Fibroblast of pulmonary artery (primary cell): ENCODE measurements at regions not wholly inside any gene's neighbourhood (a gene's known extent, or its start where the extent isn't known, plus 50 kb on each side); places are given as distances from the start of the nearest gene placed in this dataset.

Source experiments
- DNase-seq: peaks from one replicate; pipeline ENCODE4 v3.0.0-alpha.2; 2010; ENCODE audit warnings: low read depth
- H3K4me3 ChIP-seq: replicated peaks from 2 replicates; pipeline ENCODE4 v1.5.1; 2011; ENCODE audit warnings: low read depth, mild to moderate bottlenecking, control low read depth, low read length, moderate library complexity
- TF ChIP-seq, protein P1 (sequence below): IDR thresholded peaks from 2 replicates; pipeline ENCODE4 v1.5.1; 2011; ENCODE audit warnings: mild to moderate bottlenecking, control low read depth, low read length, inconsistent platforms; ENCODE audit errors: missing control alignments

DNA sequence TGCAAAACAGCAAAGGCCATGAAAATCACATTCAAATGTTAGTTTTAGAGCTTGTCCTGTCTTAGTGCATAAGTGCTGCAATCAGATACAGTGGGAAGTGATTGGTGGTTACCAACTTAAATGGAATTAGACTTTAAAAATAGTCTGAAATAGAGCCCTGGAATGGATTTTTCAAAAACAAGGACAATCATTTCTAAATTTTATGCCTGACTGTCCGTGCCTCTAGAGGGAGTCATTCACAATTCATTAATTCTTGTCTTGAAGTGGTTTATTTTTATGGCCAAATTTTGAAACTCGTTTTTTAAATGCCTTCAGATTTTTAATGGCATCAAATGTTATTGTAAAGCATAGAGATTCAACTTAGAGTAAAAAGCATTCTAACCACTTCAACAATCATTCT is 561.8 kb upstream of the DAB2 start:
- TF ChIP-seq, protein P1, sequence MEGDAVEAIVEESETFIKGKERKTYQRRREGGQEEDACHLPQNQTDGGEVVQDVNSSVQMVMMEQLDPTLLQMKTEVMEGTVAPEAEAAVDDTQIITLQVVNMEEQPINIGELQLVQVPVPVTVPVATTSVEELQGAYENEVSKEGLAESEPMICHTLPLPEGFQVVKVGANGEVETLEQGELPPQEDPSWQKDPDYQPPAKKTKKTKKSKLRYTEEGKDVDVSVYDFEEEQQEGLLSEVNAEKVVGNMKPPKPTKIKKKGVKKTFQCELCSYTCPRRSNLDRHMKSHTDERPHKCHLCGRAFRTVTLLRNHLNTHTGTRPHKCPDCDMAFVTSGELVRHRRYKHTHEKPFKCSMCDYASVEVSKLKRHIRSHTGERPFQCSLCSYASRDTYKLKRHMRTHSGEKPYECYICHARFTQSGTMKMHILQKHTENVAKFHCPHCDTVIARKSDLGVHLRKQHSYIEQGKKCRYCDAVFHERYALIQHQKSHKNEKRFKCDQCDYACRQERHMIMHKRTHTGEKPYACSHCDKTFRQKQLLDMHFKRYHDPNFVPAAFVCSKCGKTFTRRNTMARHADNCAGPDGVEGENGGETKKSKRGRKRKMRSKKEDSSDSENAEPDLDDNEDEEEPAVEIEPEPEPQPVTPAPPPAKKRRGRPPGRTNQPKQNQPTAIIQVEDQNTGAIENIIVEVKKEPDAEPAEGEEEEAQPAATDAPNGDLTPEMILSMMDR: no peak
- no peak for DNase-seq
- H3K4me3 ChIP-seq: no peak overlapping the region

DNA sequence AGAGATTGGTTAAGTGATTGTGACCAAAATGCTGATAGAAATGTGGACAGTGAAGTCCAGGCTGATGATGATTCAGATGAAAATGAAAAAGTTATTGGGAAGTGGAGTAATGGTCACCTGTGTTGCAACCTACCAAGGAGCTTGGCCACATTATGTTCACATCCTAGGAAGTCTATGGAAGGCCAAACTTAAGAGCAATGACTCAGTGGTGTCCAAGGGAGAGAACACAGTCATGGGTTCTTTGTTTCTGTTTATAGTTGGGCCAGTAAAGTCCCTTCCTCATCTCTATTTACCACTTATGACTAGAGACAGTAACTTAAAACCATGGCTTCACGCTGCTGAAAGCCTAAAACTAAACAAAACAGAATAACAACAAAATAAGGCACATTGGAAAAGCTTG is 555.3 kb upstream of the DAB2 start:
- DNase-seq: no peak
- H3K4me3 ChIP-seq: no peak overlapping the region
- TF ChIP-seq, protein P1: no peak

DNA sequence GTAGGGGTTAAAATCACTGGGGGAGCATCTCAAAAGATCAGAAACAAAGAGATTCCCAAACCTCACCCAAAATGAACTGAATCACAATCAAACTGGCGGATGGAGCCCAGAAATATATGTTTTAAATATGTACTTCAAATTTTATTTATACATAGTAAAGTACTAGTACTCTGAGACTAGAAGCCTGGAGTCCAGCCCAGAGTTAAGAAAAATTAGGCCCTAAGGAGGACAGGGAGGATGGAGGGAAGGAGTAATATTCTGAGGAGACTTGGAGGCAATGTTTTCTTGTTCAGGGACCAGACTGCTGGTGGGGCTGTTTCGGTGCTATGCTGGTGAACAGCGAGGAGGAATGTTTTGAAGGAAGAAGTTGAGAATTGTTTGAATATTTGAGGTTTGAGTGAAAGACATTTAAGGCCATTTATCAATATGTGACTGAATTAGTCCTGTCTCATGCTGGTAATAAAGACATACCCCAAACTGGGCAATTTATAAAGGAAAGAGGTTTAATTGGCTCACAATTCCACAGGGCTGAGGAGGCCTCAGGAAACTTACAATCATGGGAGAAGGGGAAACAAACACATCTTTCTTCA is 552.4 kb upstream of the DAB2 start:
- H3K4me3 ChIP-seq: no peak overlapping the region
- DNase-seq: peak; percentile 8
- TF ChIP-seq, protein P1: no peak

DNA sequence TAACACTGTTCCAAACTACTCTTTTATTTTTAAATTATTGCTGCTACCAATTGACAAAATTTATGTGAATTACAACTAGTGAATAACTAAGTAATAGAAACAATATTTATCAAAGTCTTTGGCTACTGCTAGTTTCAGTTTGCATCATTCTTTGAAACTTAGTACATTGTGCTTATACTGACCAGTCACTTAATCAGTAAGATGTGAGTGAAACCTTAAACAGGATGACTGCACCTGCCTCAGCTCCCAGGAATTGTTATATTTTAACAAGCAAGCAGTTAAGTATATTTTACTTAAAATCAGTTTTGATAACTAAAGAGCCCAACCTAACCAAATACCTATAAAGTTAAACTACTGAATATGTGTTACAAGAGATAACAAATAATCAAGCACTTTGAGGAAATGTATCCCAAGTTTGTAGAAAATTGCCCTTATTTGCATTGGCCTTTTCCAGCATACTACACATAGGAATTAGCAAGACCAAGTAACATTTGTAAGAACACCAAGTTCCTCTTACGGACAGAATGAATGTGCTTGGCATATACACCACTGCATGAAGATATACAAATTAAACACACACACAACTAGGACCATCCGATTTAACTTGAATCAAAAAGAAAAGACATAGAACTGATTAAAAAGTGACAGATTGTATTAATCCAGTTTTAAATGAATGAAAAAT is 545.5 kb upstream of the DAB2 start:
- no peak overlapping the region for H3K4me3 ChIP-seq
- TF ChIP-seq, protein P1: no peak
- DNase-seq: no peak

DNA sequence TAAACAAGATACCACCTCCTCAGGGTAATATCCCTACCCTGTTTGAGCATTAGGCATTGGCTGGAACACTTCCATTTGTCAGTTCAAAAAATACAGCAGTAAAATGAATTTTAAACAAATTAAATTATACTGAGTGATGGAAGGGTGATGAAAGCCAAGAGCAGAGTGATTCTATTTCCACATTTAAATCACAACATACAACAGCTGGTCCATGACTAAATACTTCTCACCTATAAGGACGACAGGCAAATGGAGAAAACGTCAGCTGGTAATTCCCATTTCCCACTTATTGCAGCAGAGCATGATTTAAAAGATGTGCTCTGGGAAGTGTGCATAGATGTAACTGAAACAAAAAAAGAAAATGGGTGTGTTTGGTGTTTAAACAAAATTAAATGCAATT is 543.6 kb upstream of the DAB2 start:
- no peak overlapping the region for H3K4me3 ChIP-seq
- no peak for DNase-seq
- TF ChIP-seq, protein P1: no peak

DNA sequence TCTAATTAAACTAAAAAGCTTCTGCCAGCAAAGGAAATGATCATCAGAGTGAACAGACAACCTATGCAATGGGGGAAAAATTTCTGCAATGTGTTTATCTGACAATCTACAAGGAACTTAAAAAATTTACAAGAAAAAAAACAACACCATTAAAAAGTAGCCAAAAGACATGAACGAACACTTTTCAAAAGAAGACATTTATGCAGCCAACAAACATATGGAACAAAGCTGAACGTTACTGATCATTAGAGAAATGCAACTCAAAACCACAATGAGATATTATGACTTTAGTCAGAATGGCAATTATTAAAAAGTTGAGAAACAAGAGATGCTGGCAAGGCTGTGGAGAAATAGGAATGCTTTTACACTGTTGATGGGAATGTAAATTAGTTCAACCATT is 530.4 kb upstream of the DAB2 start:
- DNase-seq: no peak
- TF ChIP-seq, protein P1: no peak
- no peak overlapping the region for H3K4me3 ChIP-seq

DNA sequence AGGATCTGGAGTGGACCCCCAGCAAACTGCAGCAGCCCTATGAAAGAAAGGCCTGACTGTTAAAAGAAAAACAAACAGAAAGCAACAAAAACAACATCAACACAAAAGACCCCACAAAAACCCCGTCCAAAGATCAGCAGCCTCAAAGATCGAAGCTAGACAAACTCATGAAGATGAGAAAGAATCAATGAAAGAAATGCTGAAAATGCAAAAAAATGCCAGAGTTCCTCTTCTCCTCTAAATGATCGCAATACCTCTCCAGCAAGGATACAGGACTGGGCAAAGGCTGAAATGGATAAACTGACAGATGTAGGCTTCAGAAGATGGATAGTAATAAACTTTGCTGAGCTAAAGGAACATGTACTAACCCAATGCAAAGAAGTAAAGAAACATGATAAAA is 526.3 kb upstream of the DAB2 start:
- no peak overlapping the region for H3K4me3 ChIP-seq
- DNase-seq: no peak
- TF ChIP-seq, protein P1: no peak
